ENCODE measurements at regions not wholly inside any gene's neighbourhood (a gene's known extent, or its start where the extent isn't known, plus 50 kb on each side); places are given as distances from the start of the nearest gene placed in this dataset.

DNA sequence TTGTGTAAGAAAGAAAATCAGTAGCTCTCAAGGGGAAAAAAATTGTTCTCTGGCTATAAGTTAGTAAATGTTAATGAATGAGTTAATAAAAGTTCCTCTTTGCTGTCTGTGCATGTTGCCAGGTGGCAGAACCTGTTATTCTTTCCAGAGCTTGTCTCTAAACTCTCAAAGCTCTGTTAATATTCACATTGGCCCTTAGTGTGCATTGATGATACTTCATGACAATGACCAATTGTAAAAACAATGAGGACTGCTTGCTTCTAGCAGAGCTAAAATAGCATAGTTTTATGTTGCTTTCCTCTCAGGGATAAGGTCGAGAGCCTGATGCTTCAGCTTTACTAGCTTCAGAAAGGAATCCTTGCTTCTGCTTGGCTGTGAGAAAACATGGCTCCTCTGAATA, 91.5 kb downstream of the RAD51AP2 start:
- TF ChIP-seq, protein P1, sequence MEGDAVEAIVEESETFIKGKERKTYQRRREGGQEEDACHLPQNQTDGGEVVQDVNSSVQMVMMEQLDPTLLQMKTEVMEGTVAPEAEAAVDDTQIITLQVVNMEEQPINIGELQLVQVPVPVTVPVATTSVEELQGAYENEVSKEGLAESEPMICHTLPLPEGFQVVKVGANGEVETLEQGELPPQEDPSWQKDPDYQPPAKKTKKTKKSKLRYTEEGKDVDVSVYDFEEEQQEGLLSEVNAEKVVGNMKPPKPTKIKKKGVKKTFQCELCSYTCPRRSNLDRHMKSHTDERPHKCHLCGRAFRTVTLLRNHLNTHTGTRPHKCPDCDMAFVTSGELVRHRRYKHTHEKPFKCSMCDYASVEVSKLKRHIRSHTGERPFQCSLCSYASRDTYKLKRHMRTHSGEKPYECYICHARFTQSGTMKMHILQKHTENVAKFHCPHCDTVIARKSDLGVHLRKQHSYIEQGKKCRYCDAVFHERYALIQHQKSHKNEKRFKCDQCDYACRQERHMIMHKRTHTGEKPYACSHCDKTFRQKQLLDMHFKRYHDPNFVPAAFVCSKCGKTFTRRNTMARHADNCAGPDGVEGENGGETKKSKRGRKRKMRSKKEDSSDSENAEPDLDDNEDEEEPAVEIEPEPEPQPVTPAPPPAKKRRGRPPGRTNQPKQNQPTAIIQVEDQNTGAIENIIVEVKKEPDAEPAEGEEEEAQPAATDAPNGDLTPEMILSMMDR (IDR thresholded peaks at IDR 0.05) = no peak
- TF ChIP-seq POLR2A (IDR thresholded peaks at IDR 0.05) = no peak
